RWPE2 (cell line): ENCODE measurements at regions not wholly inside any gene's neighbourhood (a gene's known extent, or its start where the extent isn't known, plus 50 kb on each side); places are given as distances from the start of the nearest gene placed in this dataset.

ENCODE experiments used
- ATAC-seq: fragments of 200-7000 bp; cut with Tn5 transposase; 3 replicates; pipeline ENCODE4 v1.9.1; 2021; ENCODE audit warnings: low read depth
- DNase-seq: peaks from one replicate; pipeline ENCODE4 v3.0.0-alpha.2; 2020; ENCODE audit warnings: low spot score
- H3K27ac ChIP-seq: fragments of 450-650 bp; 2 replicates; pipeline ENCODE4 v1.5.1; 2017; ENCODE audit warnings: mild to moderate bottlenecking; ENCODE audit not compliant: poor library complexity, severe bottlenecking
- H3K27me3 ChIP-seq: fragments of 250-450 bp; sonication (Bioruptor Pico); 2 replicates; pipeline ENCODE4 v1.5.1; 2021; ENCODE audit warnings: mild to moderate bottlenecking, moderate library complexity; ENCODE audit not compliant: insufficient read depth, poor library complexity, severe bottlenecking
- H3K36me3 ChIP-seq: fragments of 250-450 bp; sonication (Bioruptor Pico); 2 replicates; pipeline ENCODE4 v1.5.1; 2020; ENCODE audit warnings: low read depth, mild to moderate bottlenecking, moderate library complexity
- H3K4me1 ChIP-seq: fragments of 250-450 bp; sonication (Bioruptor Pico); 2 replicates; pipeline ENCODE4 v1.5.1; 2021; ENCODE audit warnings: mild to moderate bottlenecking, moderate library complexity; ENCODE audit not compliant: insufficient read depth, poor library complexity, severe bottlenecking
- H3K4me3 ChIP-seq: fragments of 250-450 bp; sonication (Bioruptor Pico); 2 replicates; pipeline ENCODE4 v1.5.1; 2021; ENCODE audit warnings: mild to moderate bottlenecking, moderate library complexity; ENCODE audit not compliant: severe bottlenecking
- H3K9me3 ChIP-seq: fragments of 250-450 bp; sonication (Bioruptor Pico); 2 replicates; pipeline ENCODE4 v1.5.1; 2021; ENCODE audit warnings: mild to moderate bottlenecking, moderate library complexity; ENCODE audit not compliant: severe bottlenecking
- TF ChIP-seq, protein P1 (sequence below): fragments of 450-650 bp; IDR thresholded peaks from one replicate; pipeline ENCODE4 v1.5.1; 2017; ENCODE audit warnings: mild to moderate bottlenecking, moderate library complexity; ENCODE audit not compliant: poor library complexity, severe bottlenecking

DNA sequence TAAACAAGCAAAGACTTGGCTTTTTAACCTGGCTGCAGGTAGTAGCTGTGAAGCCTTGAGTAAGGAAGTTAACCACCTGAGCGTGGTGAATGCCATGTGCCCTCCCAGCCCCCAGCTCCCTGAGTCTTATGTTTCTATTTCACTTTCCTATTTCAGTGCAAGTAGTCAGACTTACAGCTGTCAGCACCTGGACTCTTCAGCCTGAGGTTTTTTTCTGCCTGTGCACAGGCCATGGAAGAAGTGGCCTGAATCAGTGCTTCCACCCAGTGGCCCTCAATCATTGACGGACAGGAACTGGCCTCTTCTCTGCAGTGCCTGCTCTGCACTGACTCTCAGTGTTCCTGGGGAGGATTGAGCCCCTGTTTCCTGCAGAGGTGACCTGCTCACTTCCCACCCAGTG lies 796.4 kb downstream of the MED13L start:
- Histone ChIP-seq H3K36me3 (no peaks in the 10 kb centered on the region), H3K4me3 (no peak overlapping the region), H3K4me1 (no peaks in the 10 kb centered on the region), H3K9me3 (no peaks in the 10 kb centered on the region), H3K27me3 (no peaks in the 10 kb centered on the region), H3K27ac (no peak overlapping the region)
- ATAC-seq (0 out of 3 replicates have a peak, but pooled peaks have one; percentile 33), DNase-seq (no peak)
- TF ChIP-seq, protein P1, sequence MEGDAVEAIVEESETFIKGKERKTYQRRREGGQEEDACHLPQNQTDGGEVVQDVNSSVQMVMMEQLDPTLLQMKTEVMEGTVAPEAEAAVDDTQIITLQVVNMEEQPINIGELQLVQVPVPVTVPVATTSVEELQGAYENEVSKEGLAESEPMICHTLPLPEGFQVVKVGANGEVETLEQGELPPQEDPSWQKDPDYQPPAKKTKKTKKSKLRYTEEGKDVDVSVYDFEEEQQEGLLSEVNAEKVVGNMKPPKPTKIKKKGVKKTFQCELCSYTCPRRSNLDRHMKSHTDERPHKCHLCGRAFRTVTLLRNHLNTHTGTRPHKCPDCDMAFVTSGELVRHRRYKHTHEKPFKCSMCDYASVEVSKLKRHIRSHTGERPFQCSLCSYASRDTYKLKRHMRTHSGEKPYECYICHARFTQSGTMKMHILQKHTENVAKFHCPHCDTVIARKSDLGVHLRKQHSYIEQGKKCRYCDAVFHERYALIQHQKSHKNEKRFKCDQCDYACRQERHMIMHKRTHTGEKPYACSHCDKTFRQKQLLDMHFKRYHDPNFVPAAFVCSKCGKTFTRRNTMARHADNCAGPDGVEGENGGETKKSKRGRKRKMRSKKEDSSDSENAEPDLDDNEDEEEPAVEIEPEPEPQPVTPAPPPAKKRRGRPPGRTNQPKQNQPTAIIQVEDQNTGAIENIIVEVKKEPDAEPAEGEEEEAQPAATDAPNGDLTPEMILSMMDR: no peak

DNA sequence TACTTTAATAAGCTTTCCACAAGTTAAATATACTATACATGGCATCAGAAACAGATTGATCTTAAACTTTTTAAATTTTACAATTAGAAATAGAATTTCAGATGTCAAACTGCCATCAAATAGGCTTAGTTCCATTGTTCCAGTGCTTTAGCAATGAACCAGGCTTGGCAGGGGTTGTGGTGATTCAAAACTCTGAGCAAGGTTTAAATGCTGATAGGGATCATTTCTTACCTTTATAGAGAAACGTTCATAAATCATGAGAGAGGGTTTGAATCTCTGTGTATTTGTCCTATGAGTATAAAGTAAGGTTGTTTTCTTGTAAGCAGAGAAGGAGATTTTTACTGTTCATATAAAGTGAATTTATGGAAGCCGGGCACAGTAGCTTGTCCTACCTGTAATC lies 794.5 kb upstream of the TBX3 start:
- no peaks in the 10 kb centered on the region for H3K27me3 ChIP-seq
- H3K36me3 ChIP-seq: no peaks in the 10 kb centered on the region
- H3K4me3 ChIP-seq: no peak overlapping the region
- H3K9me3 ChIP-seq: no peaks in the 10 kb centered on the region
- H3K4me1 ChIP-seq: no peaks in the 10 kb centered on the region
- TF ChIP-seq, protein P1: no peak
- ATAC-seq (no peak), DNase-seq (no peak)
- no peak overlapping the region for H3K27ac ChIP-seq

DNA sequence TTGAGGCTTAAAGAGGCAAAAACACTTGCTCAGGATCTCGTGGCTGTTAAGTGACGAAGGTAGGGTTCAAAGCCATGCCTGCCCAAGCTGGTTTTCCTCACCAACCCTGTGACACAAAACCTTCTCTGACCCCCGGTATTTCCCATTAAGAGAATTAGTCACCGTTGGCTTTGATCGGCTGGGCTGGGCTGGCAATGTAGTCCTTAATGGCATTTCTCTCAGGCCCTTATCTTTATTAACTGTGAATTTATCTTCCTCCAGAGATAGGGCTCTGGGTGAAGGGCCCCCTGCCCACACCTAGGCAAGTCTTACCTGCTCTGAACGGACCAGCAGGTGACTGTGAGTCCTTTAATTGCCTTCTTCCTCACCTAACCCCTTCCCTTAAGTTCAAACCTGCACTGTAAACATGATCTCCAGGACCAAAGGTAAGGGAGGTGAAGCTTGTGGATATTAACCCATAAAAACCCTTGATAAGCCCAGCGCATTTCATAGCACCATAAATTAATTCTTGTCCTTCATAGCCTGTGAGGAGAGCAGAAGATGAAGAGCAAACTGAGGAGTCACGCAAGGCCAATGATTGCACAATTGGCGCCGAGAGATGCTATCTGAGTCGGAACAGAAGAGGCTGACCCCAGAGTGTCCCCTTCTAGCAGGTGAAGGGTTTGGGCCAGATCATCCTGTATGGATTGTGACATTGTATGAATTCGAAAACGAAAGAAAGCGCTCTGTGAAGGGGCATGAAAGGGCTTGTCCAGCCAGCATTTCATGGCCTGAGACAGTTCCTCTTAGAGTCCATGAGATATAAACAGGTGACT lies 790.8 kb upstream of the TBX3 start:
- no peak for ATAC-seq
- Histone ChIP-seq H3K9me3 (no peaks in the 10 kb centered on the region), H3K4me1 (no peaks in the 10 kb centered on the region), H3K36me3 (no peaks in the 10 kb centered on the region), H3K4me3 (no peak overlapping the region), H3K27me3 (no peaks in the 10 kb centered on the region), H3K27ac (no peak overlapping the region)
- TF ChIP-seq, protein P1: no peak
- DNase-seq: no peak

DNA sequence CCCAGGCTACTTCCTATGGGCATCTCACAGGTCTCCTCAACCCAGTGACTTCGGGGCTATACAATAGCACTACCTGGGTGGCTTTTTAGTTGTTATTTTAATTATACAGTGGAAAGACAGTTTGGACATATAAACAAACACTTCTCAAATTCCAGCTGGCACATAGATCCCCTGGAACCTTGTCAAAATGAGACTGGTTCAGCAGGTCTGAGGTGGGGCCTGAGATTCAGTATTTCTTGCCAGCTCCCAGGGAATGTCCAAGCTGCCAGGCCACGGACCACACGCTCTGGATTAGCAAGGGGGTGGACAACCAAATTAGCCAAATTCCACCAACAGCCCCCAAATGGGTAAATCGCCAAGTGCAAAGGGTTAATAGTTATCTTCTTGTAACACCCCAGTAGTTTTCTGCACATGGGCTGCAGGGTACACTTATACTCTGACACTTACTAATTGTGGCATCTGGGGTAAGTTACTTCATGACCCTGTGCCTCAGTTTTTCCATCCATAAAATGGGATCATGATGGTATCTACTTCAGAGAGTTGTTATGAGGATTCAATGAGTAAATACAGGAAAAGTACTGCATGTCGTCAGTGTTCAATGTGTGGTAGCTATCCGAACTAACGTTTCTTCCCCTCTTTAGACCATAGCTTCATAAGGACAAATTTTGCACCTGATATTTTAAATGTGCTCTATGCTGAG lies 789.4 kb upstream of the TBX3 start:
- Histone ChIP-seq H3K36me3 (no peaks in the 10 kb centered on the region), H3K4me1 (no peaks in the 10 kb centered on the region), H3K9me3 (no peaks in the 10 kb centered on the region), H3K27me3 (no peaks in the 10 kb centered on the region), H3K27ac (no peak overlapping the region), H3K4me3 (no peak overlapping the region)
- ATAC-seq: no peak
- no peak for DNase-seq
- TF ChIP-seq, protein P1: no peak

DNA sequence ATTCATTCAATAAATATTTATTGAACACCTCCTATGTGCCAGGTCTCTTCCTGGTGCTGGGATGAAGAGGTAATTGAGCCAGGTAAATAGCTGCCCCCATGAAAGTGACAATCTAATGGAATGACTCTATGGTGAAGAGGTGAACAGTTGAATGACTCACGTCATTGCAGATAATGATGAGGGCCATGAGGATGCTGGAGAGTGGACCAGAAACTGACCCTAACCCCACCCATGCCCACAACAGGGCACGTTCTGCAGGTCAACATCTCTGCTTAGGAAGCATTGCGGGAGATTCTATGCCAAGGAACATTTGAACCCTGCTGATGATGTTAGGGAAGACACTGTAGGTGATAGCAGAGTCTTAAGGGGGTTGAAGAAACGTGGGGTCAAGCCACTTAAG lies 788.9 kb upstream of the TBX3 start:
- DNase-seq: no peak
- Histone ChIP-seq H3K4me1 (no peaks in the 10 kb centered on the region), H3K36me3 (no peaks in the 10 kb centered on the region), H3K27me3 (no peaks in the 10 kb centered on the region), H3K4me3 (no peak overlapping the region), H3K9me3 (no peaks in the 10 kb centered on the region), H3K27ac (no peak overlapping the region)
- TF ChIP-seq, protein P1: no peak
- no peak for ATAC-seq
